ENCODE measurements at regions not wholly inside any gene's neighbourhood (a gene's known extent, or its start where the extent isn't known, plus 50 kb on each side); places are given as distances from the start of the nearest gene placed in this dataset.
"Not testable (repeated sequence)": the region's sequence is repeated elsewhere in the genome, so short reads cannot be mapped to it uniquely, and the experiment has no call there.

GRCh38 chr14:87312169-87312893, 680.7 kb downstream of the GALC start:
- no peak for DNase-seq (ENCODE audit: low read depth in 2 of 2)

- DNase-seq (ENCODE audit: low read depth in 2 of 2) = no peak
Observed at GRCh38 chr14:87309557-87309956, 683.4 kb downstream of the GALC start.

- DNase-seq (ENCODE audit: low read depth in 2 of 2) = no peak
Observed at GRCh38 chr14:87306409-87307168, 686.4 kb downstream of the GALC start.

- DNase-seq (ENCODE audit: low read depth in 2 of 2) = no peak
Observed at GRCh38 chr14:87305345-87305744, 687.6 kb downstream of the GALC start.

- no peak for DNase-seq (ENCODE audit: low read depth in 2 of 2)
Observed at GRCh38 chr14:87304404-87304803, 688.6 kb downstream of the GALC start.

GRCh38 chr14:87286826-87287225, 706.2 kb downstream of the GALC start:
- no peak for DNase-seq (ENCODE audit: low read depth in 2 of 2)

- DNase-seq (ENCODE audit: low read depth in 2 of 2) = no peak
Observed at GRCh38 chr14:87286191-87286590, 706.8 kb downstream of the GALC start.

- DNase-seq (ENCODE audit: low read depth in 2 of 2) = no peak
Observed at GRCh38 chr14:87285506-87285905, 707.5 kb downstream of the GALC start.

GRCh38 chr14:87283547-87283946, 709.4 kb downstream of the GALC start:
- DNase-seq (ENCODE audit: low read depth in 2 of 2) = no peak

GRCh38 chr14:87282266-87282665, 710.7 kb downstream of the GALC start:
- no peak for DNase-seq (ENCODE audit: low read depth in 2 of 2)

GRCh38 chr14:87278415-87278814, 714.6 kb downstream of the GALC start:
- no peak for DNase-seq (ENCODE audit: low read depth in 2 of 2)

- no peak for DNase-seq (ENCODE audit: low read depth in 2 of 2)
Observed at GRCh38 chr14:87271331-87271730, 721.7 kb downstream of the GALC start.

GRCh38 chr14:87268997-87269396, 724.0 kb downstream of the GALC start:
- no peak for DNase-seq (ENCODE audit: low read depth in 2 of 2)

- DNase-seq (ENCODE audit: low read depth in 2 of 2) = no peak
Observed at GRCh38 chr14:87264796-87265195, 728.2 kb downstream of the GALC start.

- no peak for DNase-seq (ENCODE audit: low read depth in 2 of 2)
Observed at GRCh38 chr14:87264272-87264785, 728.7 kb downstream of the GALC start.

GRCh38 chr14:87261621-87262020, 731.4 kb downstream of the GALC start:
- DNase-seq (ENCODE audit: low read depth in 2 of 2) = no peak

GRCh38 chr14:87260460-87260859, 732.5 kb downstream of the GALC start:
- no peak for DNase-seq (ENCODE audit: low read depth in 2 of 2)

- DNase-seq (ENCODE audit: low read depth in 2 of 2) = no peak
Observed at GRCh38 chr14:87257421-87257820, 735.6 kb downstream of the GALC start.

- no peak for DNase-seq (ENCODE audit: low read depth in 2 of 2)
Observed at GRCh38 chr14:87255058-87255457, 737.9 kb downstream of the GALC start.

GRCh38 chr14:87254331-87254874, 738.6 kb downstream of the GALC start:
- no peak for DNase-seq (ENCODE audit: low read depth in 2 of 2)

GRCh38 chr14:87253791-87254190, 739.2 kb downstream of the GALC start:
- DNase-seq (ENCODE audit: low read depth in 2 of 2) = not testable (repeated sequence)

GRCh38 chr14:87252103-87252502, 740.9 kb downstream of the GALC start:
- DNase-seq (ENCODE audit: low read depth in 2 of 2) = no peak

GRCh38 chr14:87251011-87251410, 742.0 kb downstream of the GALC start:
- no peak for DNase-seq (ENCODE audit: low read depth in 2 of 2)

Measured in stimulated activated CD4-positive, alpha-beta T cell treated with anti-CD3 and anti-CD28 coated beads, Interleukin-4, amount 100 ng/mL, for 48 hours (primary cell).